ENCODE measurements at regions not wholly inside any gene's neighbourhood (a gene's known extent, or its start where the extent isn't known, plus 50 kb on each side); places are given as distances from the start of the nearest gene placed in this dataset.

DNA sequence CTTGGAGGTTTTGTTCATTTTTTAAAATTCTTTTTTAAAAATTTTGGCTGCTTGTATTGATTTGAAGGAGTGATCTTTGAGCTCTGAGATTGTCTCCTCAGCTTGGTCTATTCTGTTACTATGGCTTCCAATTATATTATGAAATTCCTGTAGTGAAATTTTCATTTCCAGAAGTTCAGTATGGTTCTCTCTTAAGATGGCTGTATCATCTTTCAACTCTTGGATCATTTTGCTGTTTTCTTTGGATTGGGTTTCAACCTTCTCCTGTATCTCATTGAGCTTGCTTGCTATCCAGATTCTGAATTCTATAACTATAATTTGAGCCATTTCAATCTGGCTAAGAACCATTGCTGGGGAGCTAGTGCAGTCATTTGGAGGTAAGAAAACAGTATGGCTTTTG lies 270.8 kb upstream of the NT5C1B start:
- DNase-seq = no peak

DNA sequence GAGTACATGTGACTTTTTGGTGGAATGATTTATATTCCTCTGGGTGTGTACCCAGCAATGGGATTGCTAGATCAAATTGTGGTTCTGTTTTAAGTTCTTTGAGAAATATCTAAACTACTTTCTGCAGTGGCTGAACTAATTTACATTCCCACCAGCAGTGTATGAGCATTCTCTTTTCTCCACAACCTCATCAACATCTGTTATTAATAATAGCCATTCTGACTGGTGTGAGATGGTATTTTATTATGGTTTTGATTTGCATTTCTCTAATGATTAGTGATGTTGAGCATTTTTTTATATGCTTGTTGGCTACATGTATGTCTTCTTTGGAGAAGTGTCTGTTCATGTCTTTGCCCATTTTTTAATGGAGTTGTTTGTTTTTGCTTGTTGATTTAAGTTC lies 267.4 kb upstream of the NT5C1B start:
- no peak for DNase-seq

DNA sequence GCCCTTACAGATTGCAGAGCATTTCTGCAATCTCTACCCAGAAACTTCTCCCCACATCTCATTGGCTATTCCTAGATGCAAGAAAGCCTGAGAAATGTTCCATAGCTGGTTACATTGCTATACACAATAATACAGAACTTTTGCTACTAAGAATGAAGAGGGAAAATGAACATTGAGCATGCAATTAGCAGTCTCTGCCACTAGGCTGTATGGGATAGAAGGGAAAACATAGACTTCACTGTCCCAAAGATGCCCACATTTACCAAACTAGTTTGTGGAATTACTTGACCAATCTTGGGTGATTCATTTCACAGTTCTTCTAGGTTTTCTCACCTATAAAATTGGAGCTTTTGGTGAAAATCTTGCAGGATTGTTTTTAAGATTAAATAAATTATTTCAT lies 265.7 kb upstream of the NT5C1B start:
- no peak for DNase-seq

DNA sequence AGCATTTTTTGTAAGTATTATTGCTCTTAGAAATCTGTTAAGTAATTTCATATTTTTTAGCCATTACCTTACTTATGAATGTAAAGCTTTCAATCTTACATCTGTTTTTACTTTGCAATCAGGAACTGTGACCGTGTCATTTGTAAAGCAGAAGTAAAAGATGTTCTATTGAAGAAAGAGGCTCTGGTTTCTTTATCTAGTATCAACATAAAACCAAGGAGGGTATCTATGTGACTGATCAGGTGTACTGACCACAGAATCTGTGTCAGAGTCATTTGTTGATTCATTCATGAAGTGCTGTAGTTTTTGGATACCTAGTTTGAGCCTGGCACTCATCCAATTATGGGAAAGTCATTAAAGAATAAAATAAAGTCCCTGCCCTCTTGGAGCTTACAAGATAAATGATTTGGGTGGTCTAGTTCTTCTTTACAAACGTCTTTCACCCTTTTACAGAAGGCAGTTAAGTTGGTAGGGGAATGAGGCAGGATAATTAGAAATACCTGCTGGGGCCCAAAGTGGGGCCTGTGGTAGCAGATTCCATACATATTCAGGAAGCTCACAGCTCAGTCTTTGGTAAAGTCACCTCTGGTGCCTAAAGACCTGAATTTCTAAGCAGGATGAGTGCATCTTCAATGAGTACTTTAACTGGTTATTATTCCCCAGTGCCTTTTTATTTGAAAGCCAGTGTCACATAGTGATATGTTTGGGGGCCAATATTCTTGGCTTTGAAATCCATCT lies 260.6 kb upstream of the NT5C1B start:
- DNase-seq = no peak

DNA sequence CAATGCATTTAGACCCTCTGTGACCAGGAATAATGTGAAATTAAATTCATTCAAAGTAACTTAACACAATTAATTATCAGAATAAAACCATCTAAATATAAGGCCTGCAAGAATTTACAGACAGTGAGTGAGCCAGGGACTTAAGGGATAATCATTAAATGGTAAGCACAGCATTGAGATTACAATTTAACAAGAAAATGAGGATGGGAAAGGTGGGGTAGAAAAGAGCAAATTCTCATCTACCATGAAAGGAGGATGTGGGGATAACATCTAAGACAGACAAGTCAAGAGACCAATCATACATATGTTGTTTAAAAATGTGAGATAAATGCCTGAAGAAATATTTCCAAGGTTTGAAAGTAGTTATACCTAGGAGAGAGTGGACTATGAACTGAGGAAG lies 259.3 kb upstream of the NT5C1B start:
- DNase-seq = no peak

DNA sequence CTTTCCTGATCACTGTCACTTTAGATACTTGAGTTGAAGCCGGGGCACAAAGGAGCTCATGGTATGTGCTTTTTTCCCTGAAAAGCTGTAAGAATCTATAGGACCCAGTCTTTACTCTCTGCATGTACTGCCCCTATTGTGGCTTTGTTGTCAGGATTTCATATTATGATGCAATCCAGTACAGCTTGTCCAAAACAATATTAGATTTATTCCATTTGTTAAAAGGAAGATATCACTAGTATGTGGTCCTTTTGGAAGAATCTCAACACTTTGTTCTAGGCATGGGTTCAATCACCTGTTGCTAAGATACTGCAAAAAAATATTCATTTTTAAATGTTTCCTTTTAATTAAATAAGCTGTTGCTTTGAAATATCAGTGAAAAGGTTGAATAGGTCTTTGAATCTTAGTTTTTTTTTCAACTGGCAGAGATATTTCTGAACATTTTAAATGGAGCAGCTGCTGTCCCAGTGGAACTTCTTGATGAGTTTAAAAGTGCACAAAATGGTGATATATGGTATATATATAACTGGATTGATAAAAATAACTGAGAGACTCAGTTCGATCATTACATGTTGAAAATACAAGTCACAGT lies 256.6 kb upstream of the NT5C1B start:
- DNase-seq = no peak

DNA sequence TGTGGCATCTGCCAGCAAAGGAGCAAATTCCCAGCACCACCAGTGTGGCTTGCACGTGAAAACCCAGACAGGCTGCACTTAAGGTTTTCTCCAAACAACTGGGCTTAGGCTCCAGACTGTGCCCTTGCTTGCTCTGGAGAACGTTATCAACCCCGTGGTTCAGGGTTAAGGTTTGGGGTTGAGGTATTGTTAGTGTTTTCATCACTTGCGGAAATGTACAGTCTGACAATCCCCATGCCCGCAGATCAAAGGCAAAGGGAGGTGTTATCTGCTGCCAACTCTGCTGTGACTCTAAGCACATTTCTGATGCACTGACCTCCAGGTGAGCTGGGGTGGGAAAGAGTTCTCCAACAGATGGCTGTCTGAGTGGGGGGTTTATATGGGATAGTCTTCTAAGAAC lies 253.5 kb upstream of the NT5C1B start:
- DNase-seq = no peak

DNA sequence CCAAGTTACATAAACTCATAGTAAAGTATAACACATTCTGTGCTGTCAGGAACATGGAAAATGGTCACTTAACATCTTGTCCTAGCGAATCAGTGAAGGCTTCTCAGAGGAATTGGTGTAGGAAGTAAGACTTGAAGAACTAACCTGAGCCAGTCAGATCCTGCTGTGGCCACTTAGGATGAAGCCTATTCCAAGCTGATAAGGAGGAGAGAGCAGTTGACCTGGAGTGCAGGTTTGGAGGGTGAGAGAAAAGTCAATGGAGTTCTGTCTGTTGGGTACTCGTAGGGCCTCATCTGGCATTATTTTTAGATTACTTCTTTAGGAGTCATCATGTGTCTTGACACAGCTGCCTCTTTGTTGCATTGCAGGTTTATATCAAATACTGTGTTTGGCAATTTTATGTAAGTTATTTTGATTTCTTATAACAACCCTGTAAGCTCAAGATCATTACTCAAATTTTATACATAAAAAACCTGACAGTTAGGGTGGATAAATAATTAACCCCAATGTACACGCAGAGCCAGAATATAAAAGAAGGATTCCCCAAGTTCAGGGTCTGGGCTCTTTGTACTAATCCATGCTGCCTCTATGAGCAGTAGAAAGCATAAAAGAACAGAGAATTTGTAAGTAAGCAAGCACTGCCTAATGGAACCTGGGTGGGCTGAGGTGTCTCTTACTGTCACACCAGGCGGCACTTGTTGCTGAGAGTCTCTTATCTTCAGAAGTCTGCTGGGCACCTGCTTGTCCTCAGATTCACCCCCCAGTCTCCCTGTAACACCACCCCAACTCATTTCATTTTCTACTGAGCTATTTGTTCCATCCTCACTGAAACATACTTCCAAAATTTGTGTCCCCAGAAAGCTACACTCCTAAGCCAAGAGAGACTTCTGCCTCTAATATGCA lies 252.1 kb upstream of the NT5C1B start:
- DNase-seq = no peak

DNA sequence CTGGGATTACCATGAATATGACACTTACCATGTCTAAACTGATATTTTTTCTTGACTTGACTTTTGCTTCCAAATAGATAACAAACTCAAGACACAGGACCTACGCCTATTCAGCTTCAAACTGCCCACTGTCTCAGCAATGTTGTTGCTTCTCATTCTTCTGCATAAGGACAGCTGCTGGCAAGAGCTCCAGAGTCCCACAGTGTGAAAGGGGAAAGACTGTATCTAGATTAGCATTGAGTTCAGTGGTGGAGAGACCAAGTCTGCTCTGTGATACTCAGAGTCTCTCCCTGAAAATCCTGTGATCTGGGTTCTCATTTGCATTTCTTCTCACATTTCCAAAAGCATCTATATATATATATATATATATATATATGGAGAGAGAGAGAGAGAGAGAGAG lies 247.9 kb upstream of the NT5C1B start:
- DNase-seq = no peak

DNA sequence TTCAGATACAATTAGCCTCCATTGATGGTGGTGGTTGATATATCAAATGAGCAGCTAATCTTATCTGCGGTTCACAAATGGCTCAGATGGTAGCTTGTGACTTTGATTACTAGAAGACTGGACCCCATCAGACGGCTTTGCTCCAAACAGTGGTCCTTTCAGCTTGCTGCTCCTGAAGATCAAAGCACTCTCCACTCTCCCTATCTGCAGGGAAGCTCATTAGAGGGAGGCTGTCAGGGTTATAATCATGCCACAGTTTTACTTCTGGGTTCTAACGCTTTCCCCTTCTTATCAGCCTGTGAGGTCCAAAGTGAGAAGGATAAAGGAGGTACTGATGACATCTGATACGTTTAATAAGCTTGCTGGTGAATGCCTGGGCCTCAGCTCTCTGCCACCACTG lies 247.1 kb upstream of the NT5C1B start:
- DNase-seq = no peak

DNA sequence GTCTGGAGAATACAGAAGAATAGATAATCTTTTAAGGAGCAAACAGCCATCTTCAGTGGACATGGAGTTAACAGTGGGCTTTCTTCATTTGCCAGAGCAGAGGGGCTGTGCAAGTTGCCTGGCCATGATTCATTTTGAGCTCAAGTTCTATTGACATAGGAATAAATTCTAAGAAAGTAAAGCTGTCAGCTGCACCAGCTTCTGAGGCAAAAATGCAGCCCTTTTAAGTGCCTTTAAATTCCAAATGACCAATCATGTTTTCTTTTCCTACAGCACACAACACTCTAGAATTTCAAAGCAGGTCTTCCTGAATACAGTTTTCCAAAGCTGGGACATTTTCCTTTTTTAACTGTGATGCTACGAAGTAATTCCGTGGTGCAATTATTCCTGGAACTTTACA lies 246.4 kb upstream of the NT5C1B start:
- no peak for DNase-seq

DNA sequence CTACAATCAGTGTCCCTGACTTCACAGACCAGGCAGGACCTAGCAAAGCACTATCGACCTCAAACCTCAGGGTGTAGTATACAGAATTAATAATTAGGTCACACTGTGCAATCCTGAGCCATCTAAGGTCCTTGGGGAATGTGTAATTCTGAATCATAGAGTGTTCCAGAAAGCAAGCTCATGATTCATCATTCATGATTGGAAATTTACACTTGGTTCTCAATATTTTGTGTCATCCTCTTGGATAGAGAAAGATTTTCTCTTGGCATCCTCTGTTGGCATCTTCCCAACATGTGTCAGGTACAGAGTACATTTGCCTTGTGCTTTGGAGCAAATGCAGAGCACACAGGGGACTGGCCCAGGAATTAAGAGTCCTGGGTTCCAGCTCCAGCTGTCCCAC lies 245.0 kb upstream of the NT5C1B start:
- DNase-seq = no peak

DNA sequence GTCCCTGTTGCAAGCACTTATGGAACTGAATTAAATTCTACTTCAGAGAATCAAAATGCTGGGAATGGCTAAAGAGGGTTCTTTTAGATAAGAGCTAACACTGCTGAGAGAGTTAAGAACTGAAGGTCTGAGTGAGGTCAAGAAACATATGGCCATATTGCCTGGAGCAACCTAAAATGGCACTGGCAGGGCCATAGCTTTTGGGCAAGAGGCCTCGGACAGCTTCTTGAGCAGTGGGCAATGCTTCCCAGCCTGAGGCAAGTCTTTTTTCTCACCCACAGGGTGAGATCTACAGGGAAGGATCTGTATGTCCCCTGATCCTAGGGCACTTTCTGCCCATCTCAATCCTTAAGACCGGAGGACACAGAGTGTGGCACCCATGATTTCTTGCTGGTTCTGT lies 244.6 kb upstream of the NT5C1B start:
- no peak for DNase-seq

DNA sequence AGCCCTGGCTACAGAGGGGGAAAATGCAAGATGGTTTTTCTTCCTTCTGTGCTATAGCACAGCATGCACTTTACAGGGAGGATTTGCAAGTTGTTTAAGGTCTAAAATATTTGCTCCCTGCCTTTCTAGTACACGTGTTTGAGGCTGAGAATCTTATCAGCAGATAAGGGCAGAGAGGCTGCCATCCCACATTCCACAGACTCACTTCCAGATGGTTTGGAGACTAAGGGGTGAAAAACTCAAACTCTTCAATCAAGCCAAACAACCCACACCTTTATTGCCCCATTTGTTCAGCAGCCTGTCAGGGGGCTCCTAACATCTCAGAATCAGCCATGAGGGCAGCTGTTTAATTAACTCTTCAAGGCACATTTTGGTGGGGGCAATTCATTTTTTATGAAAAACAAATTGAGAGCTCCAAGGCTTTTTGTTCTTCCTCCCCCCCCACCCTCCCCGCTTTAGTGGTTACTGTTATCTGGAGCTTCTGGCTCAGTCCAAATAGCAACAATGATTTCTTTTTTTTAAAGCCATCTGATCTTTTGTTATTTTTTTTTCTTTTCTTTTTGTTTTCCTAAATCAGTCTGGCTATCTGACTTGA lies 242.6 kb upstream of the NT5C1B start:
- DNase-seq = no peak

DNA sequence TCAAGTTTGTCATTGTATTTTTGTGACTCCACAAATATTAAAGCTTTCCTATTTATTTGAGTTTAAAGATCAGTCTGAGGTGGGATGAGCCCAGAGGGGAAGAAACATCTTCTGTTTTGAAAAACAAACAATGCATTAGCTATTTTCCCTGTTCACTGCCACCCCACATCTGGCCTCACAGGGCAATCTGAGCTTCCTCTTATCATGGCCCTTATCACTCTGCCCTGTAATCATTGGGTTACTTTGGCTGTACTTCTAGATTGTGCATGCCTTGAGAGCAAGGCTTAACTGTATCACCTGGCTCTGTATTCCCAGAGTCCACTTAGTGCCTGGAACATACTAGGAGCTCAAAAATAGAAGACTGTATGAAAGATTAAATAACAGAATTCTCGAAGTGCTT lies 241.6 kb upstream of the NT5C1B start:
- no peak for DNase-seq

DNA sequence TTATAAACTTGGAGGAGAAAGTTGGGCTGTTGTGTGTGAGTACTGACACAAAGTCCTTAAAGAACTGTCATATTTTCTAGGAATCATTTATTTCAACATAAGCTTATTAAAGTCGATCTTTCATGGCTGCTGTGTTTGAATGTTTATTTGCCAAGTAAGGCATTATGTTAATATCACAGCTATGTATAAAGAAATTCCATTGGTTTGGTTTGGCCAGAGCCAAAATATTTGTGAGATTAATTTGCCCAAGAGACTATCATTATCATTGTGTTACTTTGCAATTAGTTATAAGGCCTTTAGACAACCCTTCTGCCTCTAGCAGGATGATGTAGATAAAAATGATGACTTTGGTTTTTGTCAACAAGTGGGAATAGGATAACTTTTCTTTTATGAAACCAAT lies 240.6 kb upstream of the NT5C1B start:
- DNase-seq = no peak

DNA sequence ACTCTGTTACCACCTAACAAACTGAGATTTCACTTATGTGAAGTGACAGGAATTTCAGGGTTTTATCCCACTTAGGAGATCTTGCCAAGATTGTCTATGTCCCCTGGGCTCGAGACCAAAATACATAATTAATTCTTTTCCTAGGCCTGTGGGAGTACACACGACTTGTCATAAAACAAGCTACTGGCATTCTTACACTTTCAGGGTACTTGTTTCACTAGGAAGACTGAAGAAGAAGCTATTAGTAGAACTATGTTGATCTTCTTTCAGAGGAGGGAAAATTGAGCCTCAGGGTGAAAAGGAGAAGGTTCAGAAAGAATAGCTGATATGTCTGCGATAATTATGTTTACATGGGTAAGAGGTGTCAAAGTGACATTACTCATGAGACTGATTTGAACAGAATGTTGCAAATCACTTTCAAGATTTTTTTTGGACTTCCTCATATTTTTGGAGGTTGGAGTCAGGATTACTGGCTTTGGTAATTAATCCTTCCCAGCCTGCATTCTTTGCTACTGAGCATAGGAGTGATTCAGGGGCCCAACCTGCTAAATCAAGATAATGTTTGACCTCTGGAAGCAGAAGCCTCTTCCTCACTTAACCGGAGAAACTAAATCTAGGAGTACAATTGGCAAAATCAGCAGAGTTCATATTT lies 240.0 kb upstream of the NT5C1B start:
- DNase-seq = no peak

DNA sequence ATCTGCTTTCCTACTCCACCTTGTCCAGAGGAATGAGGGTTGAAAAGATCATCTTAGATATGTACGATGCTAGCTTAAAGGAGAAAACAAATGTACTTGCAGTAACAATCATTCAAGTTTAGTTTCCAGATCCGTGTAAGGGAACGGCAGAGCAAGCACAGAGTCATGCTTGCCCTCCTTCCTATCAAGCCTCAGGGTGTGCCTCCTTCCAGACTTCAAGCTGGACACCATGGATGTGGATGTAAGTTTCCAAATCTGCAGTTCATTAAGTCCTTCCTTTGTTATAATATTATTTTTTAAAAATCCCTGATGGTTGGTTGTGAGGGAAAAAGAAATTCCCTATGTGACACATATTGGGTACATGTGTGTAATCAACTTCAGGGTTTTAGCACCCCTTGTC lies 238.9 kb upstream of the NT5C1B start:
- DNase-seq = no peak

DNA sequence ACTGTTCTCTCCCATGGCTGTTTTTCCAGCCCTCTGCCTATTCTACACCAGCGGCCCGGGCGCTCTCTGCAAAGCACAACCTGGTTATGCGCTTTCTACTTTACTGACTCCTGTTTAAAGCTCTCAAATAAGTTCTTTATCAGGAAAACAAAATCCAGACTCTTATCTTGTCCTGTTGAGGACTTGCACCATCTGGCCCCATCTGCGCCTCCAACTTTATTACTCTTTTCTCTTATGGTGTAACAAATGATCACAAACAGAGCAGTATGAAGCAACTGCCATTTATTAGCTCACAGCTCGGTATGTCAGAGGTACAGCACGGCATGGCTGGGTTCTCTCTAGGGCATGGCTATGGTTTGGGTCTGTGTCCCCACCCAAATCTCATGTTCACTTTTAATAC lies 236.5 kb upstream of the NT5C1B start:
- no peak for DNase-seq

DNA sequence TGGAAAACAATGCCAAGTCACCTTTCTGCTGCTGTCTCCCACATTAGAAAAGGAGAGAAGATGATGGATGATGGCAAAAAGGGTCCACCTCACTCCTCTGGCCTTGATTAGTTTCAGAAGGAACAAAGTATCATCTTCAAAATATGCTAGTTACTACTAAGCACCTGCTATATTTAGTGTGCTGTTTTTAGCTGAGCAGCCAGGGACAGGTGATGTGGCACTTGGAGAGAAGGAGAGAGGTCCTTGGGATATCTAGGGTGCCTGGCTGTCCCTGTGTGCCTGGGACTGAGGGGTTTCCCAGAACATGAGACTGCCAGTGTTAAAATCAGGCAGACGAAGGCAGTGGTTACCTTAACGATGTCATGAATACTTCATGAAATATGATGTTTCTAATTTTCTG lies 235.5 kb upstream of the NT5C1B start:
- no peak for DNase-seq

DNA sequence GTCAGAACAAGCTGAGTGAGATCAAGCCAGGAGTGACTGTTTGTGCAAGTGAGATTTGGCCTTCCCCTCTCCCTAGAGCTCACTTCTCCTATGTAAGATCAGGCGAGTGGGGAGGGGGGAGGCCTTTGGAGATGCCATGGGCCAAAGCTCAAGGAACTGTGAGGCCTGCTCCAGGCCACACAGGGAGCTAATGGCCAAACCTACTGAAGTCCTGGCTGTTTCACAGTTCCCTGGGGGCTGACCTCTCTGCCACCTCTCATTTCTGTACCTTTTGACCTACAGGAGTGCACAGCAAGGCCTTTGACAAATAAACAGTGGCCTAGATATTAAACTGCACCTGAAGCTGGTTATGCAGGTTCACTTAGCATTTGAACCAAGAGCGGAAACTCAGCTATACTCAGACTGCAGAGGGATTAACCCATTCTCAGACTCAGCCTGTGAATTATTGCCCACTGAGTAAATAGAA lies 235.0 kb upstream of the NT5C1B start:
- no peak for DNase-seq

DNA sequence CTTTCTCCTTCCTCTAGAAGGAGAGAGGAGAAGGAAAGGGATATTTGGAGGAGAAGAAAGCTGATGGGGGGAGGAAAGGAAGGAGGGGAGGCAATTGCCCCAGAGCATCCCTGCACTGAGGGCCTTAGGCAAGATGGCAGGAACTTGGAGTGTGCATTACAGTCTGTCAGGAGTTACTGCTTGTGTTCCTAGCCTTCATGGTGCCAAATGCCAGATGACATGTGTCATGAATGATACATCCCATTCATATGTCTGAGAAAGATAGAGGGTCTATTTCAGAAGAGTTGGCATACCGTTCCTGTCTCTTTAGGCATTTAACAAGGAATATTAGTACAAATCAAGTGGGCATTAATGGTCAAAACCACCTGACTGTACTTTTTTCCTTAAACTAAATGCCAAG lies 232.1 kb upstream of the NT5C1B start:
- no peak for DNase-seq

DNA sequence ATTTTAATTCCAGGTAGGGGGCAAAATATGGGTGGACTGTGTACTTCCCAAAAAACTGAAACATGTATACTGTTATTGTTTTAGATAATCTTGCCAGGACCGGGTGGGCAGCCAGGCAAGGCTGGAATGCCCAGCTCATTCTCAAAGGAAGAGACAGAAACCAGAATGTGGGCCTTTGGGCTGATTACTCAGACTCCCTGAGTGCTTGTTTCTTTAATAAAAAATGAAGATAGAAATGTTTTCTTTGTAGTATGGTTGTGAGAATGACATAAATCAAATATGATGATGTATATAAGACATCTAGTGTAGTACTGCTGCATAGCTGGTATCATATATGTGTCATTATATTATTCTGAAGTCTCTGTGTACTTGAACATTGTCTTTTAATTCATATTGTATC lies 231.6 kb upstream of the NT5C1B start:
- no peak for DNase-seq

Measured in stimulated activated naive CD4-positive, alpha-beta T cell (primary cell).